Astrocyte (in vitro differentiated cells and primary cell): ENCODE measurements at regions not wholly inside any gene's neighbourhood (a gene's known extent, or its start where the extent isn't known, plus 50 kb on each side); places are given as distances from the start of the nearest gene placed in this dataset.
"Not testable (repeated sequence)": the region's sequence is repeated elsewhere in the genome, so short reads cannot be mapped to it uniquely, and the experiment has no call there.

Experiments used
- DNase-seq: peaks from one replicate; pipeline ENCODE4 v3.0.0-alpha.2; 2010; ENCODE audit warnings: low read depth
- FAIRE-seq: peaks from 2 replicates; lab custom pipeline; 2011; peaks lifted over from hg19 to GRCh38; lab: Jason Lieb, UNC
- H2AFZ ChIP-seq: 2 replicates; pipeline ENCODE4 v1.6.0; 2012; ENCODE audit warnings: low read depth, low read length, inconsistent platforms
- H3K27ac ChIP-seq: 2 replicates; pipeline ENCODE4 v1.5.1; 2011; ENCODE audit warnings: low read depth, low read length, inconsistent platforms
- H3K27me3 ChIP-seq: 2 replicates; pipeline ENCODE4 v1.6.0; 2011; ENCODE audit warnings: low read length, inconsistent platforms; ENCODE audit not compliant: insufficient read depth
- H3K36me3 ChIP-seq: 2 replicates; pipeline ENCODE4 v1.5.1; 2011; ENCODE audit warnings: low read length, inconsistent platforms; ENCODE audit not compliant: insufficient read depth
- H3K4me1 ChIP-seq: 2 replicates; pipeline ENCODE4 v1.5.1; 2011; ENCODE audit warnings: low read length, inconsistent platforms; ENCODE audit not compliant: insufficient read depth
- H3K4me2 ChIP-seq: 2 replicates; pipeline ENCODE4 v1.6.0; 2012; ENCODE audit warnings: low read length, inconsistent platforms
- H3K4me3 ChIP-seq: 2 replicates; pipeline ENCODE4 v1.5.1; 2011; ENCODE audit warnings: low read depth, mild to moderate bottlenecking, low read length, inconsistent platforms; ENCODE audit not compliant: insufficient read depth
- H3K79me2 ChIP-seq: 2 replicates; pipeline ENCODE4 v1.6.0; 2012; ENCODE audit warnings: mild to moderate bottlenecking, low read length, inconsistent platforms; ENCODE audit not compliant: insufficient read depth
- H3K9ac ChIP-seq: 2 replicates; pipeline ENCODE4 v1.6.0; 2012; ENCODE audit warnings: mild to moderate bottlenecking, low read length, inconsistent platforms
- H3K9me3 ChIP-seq: 2 replicates; pipeline ENCODE4 v1.5.1; 2012; ENCODE audit warnings: low read depth, mild to moderate bottlenecking, low read length, inconsistent platforms; ENCODE audit not compliant: insufficient read depth
- H4K20me1 ChIP-seq: 2 replicates; pipeline ENCODE4 v1.6.0; 2012; ENCODE audit warnings: low read length, inconsistent platforms; ENCODE audit not compliant: insufficient read depth
- H3K27ac Mint-ChIP-seq: one replicate; pipeline ENCODE4 v1.8.0; 2021; ENCODE audit warnings: mild to moderate bottlenecking, mixed read lengths; ENCODE audit not compliant: unreplicated experiment
- H3K27me3 Mint-ChIP-seq: one replicate; pipeline ENCODE4 v1.8.0; 2021; ENCODE audit warnings: low read depth, mixed read lengths; ENCODE audit not compliant: unreplicated experiment
- H3K36me3 Mint-ChIP-seq: one replicate; pipeline ENCODE4 v1.8.0; 2021; ENCODE audit warnings: low read depth, mixed read lengths; ENCODE audit not compliant: unreplicated experiment
- H3K4me1 Mint-ChIP-seq: one replicate; pipeline ENCODE4 v1.8.0; 2021; ENCODE audit warnings: low read depth, mixed read lengths; ENCODE audit not compliant: unreplicated experiment
- H3K4me3 Mint-ChIP-seq: one replicate; pipeline ENCODE4 v1.8.0; 2021; ENCODE audit warnings: mild to moderate bottlenecking, moderate library complexity, mixed read lengths; ENCODE audit not compliant: unreplicated experiment
- H3K9me3 Mint-ChIP-seq: one replicate; pipeline ENCODE4 v1.8.0; 2021; ENCODE audit warnings: mild to moderate bottlenecking, mixed read lengths; ENCODE audit not compliant: unreplicated experiment
- CTCF ChIP-seq: IDR thresholded peaks from 2 replicates; pipeline ENCODE4 v1.5.1; 2011; ENCODE audit warnings: low read depth, mild to moderate bottlenecking, inconsistent platforms, low read length, moderate library complexity; ENCODE audit not compliant: insufficient read depth
- EZH2 ChIP-seq: IDR thresholded peaks from 2 replicates; pipeline ENCODE4 v1.6.1; 2012; ENCODE audit warnings: mild to moderate bottlenecking, low read length, inconsistent platforms; ENCODE audit not compliant: insufficient read depth

DNA sequence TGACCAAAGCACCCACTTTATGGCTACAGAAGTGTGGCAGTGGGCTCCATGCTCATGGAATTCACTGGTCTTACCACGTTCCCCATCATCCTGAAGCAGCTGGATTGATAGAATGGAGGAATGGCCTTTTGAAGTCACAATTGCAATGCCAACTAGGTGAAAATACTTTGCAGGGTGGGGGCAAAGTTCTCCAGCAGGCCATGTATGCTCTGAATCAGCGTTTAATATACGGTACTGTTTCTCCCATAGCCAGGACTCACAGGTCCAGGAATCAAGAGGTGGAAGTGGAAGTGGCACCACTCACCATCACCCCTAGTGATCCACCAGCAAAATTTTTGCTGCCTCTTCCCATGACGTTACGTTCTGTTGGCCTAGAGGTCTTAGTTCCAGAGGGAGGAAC, 60.5 kb upstream of the GMDS start:
- H3K9me3 ChIP-seq = no peaks in the 10 kb centered on the region
- no peak overlapping the region for H3K4me2 ChIP-seq
- no peak overlapping the region for H3K4me3 Mint-ChIP-seq
- no peaks in the 10 kb centered on the region for H3K4me1 Mint-ChIP-seq
- FAIRE-seq (no peak), DNase-seq (no peak)
- no peaks in the 10 kb centered on the region for H3K4me1 ChIP-seq
- H3K9ac ChIP-seq = no peak overlapping the region
- no peak overlapping the region for H3K27ac Mint-ChIP-seq
- no peak overlapping the region for H2AFZ ChIP-seq
- no peaks in the 10 kb centered on the region for H3K27me3 Mint-ChIP-seq
- H3K27ac ChIP-seq = no peak overlapping the region
- no peaks in the 10 kb centered on the region for H4K20me1 ChIP-seq
- peaks cover 5% of the 10 kb centered on the region for H3K9me3 Mint-ChIP-seq
- H3K36me3 ChIP-seq = no peaks in the 10 kb centered on the region
- H3K36me3 Mint-ChIP-seq = peaks cover 6% of the 10 kb centered on the region
- no peaks in the 10 kb centered on the region for H3K27me3 ChIP-seq
- no peak overlapping the region for H3K4me3 ChIP-seq
- no peaks in the 10 kb centered on the region for H3K79me2 ChIP-seq
- no peak for TF ChIP-seq EZH2
- TF ChIP-seq CTCF = no peak

DNA sequence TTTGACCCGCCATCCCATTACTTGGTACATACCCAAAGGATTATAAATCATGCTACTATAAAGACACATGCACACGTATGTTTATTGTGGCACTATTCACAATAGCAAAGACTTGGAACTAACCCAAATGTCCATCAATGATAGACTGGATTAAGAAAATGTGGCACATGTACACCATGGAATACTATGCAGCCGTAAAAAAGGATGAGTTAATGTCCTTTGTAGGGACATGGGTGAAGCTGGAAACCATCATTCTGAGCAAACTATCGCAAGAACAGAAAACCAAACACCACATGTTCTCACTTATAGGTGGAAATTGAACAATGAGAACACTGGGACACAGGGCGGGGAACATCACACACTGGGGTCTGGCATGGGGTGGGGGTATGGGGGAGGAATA, 57.1 kb upstream of the GMDS start:
- not testable (repeated sequence) for FAIRE-seq, H2AFZ ChIP-seq, H3K27ac ChIP-seq, H3K4me2 ChIP-seq, DNase-seq, H3K27ac Mint-ChIP-seq, H3K9ac ChIP-seq, H3K36me3 ChIP-seq, H3K4me1 ChIP-seq, H3K27me3 Mint-ChIP-seq, H3K9me3 ChIP-seq, H3K4me1 Mint-ChIP-seq, H3K4me3 Mint-ChIP-seq, H3K27me3 ChIP-seq, H4K20me1 ChIP-seq, H3K4me3 ChIP-seq, H3K36me3 Mint-ChIP-seq, H3K79me2 ChIP-seq
- H3K9me3 Mint-ChIP-seq = peaks cover 16% of the 10 kb centered on the region

DNA sequence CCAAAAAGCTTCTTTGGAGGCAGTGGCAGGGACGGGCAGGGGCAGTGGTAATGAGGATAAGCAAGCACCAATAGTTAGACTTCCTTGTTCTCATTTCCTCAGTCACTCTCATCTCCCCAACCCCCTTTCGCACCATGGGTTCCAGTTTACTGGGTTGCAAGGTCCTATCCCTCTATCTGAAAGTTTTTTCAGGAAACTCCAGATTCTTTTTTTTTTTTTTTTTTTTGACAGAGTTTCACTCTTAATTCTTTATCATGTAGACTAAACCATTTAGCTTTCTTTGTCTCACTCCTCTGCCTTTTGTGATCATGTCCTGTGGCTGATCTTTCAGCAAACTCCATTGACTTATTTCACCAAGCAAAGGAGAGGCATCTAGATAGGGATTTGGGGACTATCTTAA, 51.4 kb upstream of the GMDS start:
- Histone ChIP-seq H3K4me3 (no peak overlapping the region), H3K4me1 (no peaks in the 10 kb centered on the region), H3K36me3 (no peaks in the 10 kb centered on the region), H3K79me2 (no peaks in the 10 kb centered on the region), H3K27me3 (no peaks in the 10 kb centered on the region), H3K27ac (no peak overlapping the region), H3K4me2 (no peak overlapping the region), H3K9me3 (peaks cover 5% of the 10 kb centered on the region), H2AFZ (no peak overlapping the region), H4K20me1 (no peaks in the 10 kb centered on the region), H3K9ac (no peak overlapping the region)
- FAIRE-seq (no peak), DNase-seq (no peak)
- Mint-ChIP-seq H3K27me3 (no peaks in the 10 kb centered on the region), H3K27ac (no peak overlapping the region), H3K36me3 (peaks cover 4% of the 10 kb centered on the region), H3K4me3 (no peak overlapping the region), H3K4me1 (no peaks in the 10 kb centered on the region), H3K9me3 (peaks cover 31% of the 10 kb centered on the region)
- TF ChIP-seq CTCF (no peak), EZH2 (no peak)
